Neural crest cell (in vitro differentiated cells): ENCODE measurements at regions not wholly inside any gene's neighbourhood (a gene's known extent, or its start where the extent isn't known, plus 50 kb on each side); places are given as distances from the start of the nearest gene placed in this dataset.

Experiments used
- DNase-seq: peaks from one replicate; pipeline ENCODE4 v3.0.0; 2021; ENCODE audit warnings: low read depth, mixed read lengths, low spot score
- H3K27ac Mint-ChIP-seq: one replicate; pipeline ENCODE4 v1.8.0; 2021; ENCODE audit warnings: mild to moderate bottlenecking, mixed read lengths; ENCODE audit not compliant: unreplicated experiment
- H3K27me3 Mint-ChIP-seq: 2 replicates; pipeline ENCODE4 v1.8.0; 2021; ENCODE audit warnings: low read depth, mild to moderate bottlenecking, mixed read lengths
- H3K36me3 Mint-ChIP-seq: 2 replicates; pipeline ENCODE4 v1.8.0; 2021; ENCODE audit warnings: low read depth, mild to moderate bottlenecking, mixed read lengths
- H3K4me1 Mint-ChIP-seq: 2 replicates; pipeline ENCODE4 v1.8.0; 2021; ENCODE audit warnings: mixed read lengths
- H3K4me3 Mint-ChIP-seq: one replicate; pipeline ENCODE4 v1.8.0; 2021; ENCODE audit warnings: mild to moderate bottlenecking, mixed read lengths
- H3K9me3 Mint-ChIP-seq: 2 replicates; pipeline ENCODE4 v1.8.0; 2021; ENCODE audit warnings: mixed read lengths
- TF ChIP-seq, protein P1 (sequence below): fragments of 200-600 bp; sonication (generic); conservative IDR thresholded peaks from 2 replicates; pipeline ENCODE4 v1.5.0; 2021; ENCODE audit warnings: antibody characterized with exemption, mild to moderate bottlenecking

DNA sequence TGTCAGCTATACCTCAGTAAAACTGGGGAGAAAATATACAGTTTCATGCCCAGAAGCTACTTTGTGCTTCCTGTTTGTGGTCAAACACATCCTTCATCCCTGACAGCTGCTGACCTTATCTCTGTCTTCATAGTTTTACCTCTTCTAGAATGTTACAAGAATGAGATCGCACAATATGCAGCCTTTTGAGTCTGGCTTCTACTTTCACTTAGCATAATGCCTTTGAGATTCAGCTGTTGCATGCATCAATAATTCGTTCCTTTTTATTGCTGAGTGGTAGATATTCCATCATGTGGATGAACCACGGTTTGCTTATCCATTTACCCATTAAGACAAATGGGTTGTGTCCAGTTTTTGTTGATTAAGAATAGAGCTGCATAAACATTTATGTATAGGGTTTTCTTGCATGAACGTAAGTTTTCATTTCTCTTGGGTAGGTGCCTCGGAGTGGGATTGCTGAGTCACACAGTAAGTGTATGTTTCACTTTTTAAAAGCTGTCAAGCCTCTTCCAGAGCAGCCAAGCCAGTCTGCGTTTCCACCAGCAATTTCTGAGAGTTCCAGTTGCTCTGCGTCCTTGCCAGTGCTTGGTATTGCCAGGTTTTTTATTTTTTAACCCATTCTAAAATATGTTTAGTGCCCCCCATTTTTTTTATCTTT, 86.6 kb upstream of the PAX1 start:
- H3K4me1 Mint-ChIP-seq: no peaks in the 10 kb centered on the region
- no peak overlapping the region for H3K27ac Mint-ChIP-seq
- TF ChIP-seq, protein P1, sequence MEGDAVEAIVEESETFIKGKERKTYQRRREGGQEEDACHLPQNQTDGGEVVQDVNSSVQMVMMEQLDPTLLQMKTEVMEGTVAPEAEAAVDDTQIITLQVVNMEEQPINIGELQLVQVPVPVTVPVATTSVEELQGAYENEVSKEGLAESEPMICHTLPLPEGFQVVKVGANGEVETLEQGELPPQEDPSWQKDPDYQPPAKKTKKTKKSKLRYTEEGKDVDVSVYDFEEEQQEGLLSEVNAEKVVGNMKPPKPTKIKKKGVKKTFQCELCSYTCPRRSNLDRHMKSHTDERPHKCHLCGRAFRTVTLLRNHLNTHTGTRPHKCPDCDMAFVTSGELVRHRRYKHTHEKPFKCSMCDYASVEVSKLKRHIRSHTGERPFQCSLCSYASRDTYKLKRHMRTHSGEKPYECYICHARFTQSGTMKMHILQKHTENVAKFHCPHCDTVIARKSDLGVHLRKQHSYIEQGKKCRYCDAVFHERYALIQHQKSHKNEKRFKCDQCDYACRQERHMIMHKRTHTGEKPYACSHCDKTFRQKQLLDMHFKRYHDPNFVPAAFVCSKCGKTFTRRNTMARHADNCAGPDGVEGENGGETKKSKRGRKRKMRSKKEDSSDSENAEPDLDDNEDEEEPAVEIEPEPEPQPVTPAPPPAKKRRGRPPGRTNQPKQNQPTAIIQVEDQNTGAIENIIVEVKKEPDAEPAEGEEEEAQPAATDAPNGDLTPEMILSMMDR: no peak
- no peak overlapping the region for H3K4me3 Mint-ChIP-seq
- H3K9me3 Mint-ChIP-seq: no peaks in the 10 kb centered on the region
- no peaks in the 10 kb centered on the region for H3K36me3 Mint-ChIP-seq
- no peak for DNase-seq
- H3K27me3 Mint-ChIP-seq: peaks cover 86% of the 10 kb centered on the region

DNA sequence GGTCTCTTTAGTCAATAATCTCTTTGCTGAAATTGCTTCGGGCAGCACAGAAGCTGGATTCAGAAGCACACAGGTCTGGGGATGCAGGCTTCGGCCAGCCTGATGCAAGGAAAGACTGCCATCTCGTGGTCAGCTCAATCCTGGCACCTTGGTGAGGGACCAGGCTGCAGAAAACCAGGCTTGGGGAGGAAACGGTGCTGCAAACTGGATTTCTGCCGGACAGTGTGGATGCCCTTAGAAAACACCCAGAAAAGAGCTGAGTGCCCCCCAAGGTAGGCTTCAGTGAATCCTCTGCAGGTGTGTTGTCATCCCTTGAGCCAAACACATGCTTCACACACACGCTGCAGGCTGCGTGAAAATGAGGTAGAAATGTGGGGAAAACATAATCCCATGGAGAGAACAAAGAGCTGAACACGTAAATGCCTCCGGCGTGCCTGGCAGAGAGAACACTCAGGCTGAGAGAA, 89.8 kb upstream of the PAX1 start:
- no peaks in the 10 kb centered on the region for H3K4me1 Mint-ChIP-seq
- H3K27ac Mint-ChIP-seq: no peak overlapping the region
- TF ChIP-seq, protein P1: peak; percentile 87
- no peaks in the 10 kb centered on the region for H3K36me3 Mint-ChIP-seq
- H3K9me3 Mint-ChIP-seq: no peaks in the 10 kb centered on the region
- peak; percentile 70 for DNase-seq
- H3K27me3 Mint-ChIP-seq: peaks cover 88% of the 10 kb centered on the region
- no peak overlapping the region for H3K4me3 Mint-ChIP-seq

DNA sequence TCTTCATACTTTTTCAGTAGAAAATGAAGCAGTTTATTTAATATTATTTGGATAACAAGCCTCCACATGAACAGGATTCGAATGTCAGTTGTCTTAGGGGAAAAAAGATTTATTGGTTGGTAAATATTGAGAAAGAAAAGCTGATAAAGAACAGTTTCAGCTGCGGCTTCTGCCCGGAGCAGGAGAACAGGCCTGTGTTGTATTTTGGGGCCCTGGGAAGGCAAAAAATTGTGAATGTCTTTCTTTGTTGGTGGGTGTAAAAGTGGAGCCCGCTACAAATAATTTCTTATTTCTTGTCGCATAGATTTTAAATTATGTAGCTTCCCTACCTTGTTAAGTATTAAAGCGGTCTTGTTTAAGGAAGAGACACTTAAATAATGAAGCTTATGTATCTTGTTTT, 90.5 kb upstream of the PAX1 start:
- Mint-ChIP-seq H3K4me1 (no peaks in the 10 kb centered on the region), H3K4me3 (no peak overlapping the region), H3K36me3 (no peaks in the 10 kb centered on the region), H3K27me3 (peaks cover 83% of the 10 kb centered on the region), H3K9me3 (no peaks in the 10 kb centered on the region), H3K27ac (no peak overlapping the region)
- TF ChIP-seq, protein P1: no peak
- no peak for DNase-seq

DNA sequence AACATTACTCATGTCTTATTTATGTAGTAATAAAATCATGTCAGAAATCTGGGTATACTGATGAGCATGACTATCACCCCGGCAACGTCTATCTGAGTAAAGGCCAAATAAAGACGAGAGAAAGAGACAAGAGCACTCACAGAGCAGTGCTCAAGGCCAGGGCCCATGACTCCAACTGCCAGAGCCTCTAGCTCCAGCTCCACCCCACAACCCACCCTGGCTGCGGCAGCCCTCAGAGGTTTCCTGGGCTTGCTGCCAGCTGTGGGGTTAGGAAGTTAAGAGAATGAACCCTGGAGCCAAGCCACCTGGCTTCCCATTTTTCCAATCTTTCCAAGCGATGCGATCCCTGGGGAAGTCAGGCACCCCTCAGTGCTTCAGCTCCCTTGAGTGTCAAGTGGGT, 92.0 kb upstream of the PAX1 start:
- no peaks in the 10 kb centered on the region for H3K36me3 Mint-ChIP-seq
- no peaks in the 10 kb centered on the region for H3K9me3 Mint-ChIP-seq
- peaks cover 81% of the 10 kb centered on the region for H3K27me3 Mint-ChIP-seq
- TF ChIP-seq, protein P1: no peak
- no peak for DNase-seq
- H3K4me3 Mint-ChIP-seq: no peak overlapping the region
- no peaks in the 10 kb centered on the region for H3K4me1 Mint-ChIP-seq
- H3K27ac Mint-ChIP-seq: no peak overlapping the region

DNA sequence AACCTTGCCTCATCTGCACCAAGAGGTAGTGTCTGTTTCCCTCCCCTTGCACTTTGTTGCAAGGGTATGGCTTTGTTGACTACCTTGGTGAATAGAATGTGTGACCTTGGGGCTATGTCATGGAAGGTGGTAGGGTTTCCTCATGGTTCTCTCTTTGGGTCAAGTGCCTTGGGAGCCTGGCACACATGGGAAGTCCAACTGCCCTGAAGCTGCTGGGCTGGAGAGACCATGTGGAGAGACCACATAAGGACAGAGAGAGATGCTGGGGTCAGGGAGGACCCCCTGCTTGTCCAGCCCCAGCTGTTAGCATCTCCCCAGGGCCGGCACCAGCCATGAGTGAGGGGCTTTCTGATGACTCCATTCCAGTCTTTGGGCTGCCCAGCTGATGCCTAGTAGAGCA, 95.5 kb upstream of the PAX1 start:
- no peaks in the 10 kb centered on the region for H3K36me3 Mint-ChIP-seq
- no peak overlapping the region for H3K4me3 Mint-ChIP-seq

More for the DNA sequence above, 95.5 kb upstream of the PAX1 start:
- no peak for DNase-seq
- Mint-ChIP-seq H3K4me1 (no peaks in the 10 kb centered on the region), H3K27ac (no peak overlapping the region), H3K27me3 (peaks cover 67% of the 10 kb centered on the region), H3K9me3 (peaks cover under 1% of the 10 kb centered on the region)
- TF ChIP-seq, protein P1: no peak
